ENCODE measurements at regions not wholly inside any gene's neighbourhood (a gene's known extent, or its start where the extent isn't known, plus 50 kb on each side); places are given as distances from the start of the nearest gene placed in this dataset.

GRCh38 chr9:110077925-110078324, 130.0 kb downstream of the C9orf152 start:
- no peak for TF ChIP-seq CTCF (IDR thresholded peaks at IDR 0.05)
- TF ChIP-seq EZH2 (IDR thresholded peaks at IDR 0.05) = no peak
